Lower lobe of right lung (tissue), 2 donors: ENCODE measurements at regions not wholly inside any gene's neighbourhood (a gene's known extent, or its start where the extent isn't known, plus 50 kb on each side); places are given as distances from the start of the nearest gene placed in this dataset.

Experiments
- ATAC-seq, 2 donors: fragments of 200-7000 bp; cut with Tn5 transposase; one replicate each; pipeline ENCODE4 v1.9.1; 2020 to 2022; ENCODE audit warnings: mild to moderate bottlenecking in 2 of 2, moderate library complexity in 2 of 2
- DNase-seq: peaks from one replicate; pipeline ENCODE4 v3.0.0-alpha.2; 2020
- H3K27ac ChIP-seq: fragments of 200-600 bp; one replicate; pipeline ENCODE4 v1.8.0; 2022
- H3K27me3 ChIP-seq: fragments of 200-600 bp; one replicate; pipeline ENCODE4 v1.8.0; 2022; ENCODE audit warnings: low read depth
- H3K36me3 ChIP-seq: fragments of 200-600 bp; one replicate; pipeline ENCODE4 v1.8.0; 2022; ENCODE audit warnings: mild to moderate bottlenecking
- H3K4me1 ChIP-seq: fragments of 200-600 bp; one replicate; pipeline ENCODE4 v1.8.0; 2022
- H3K4me3 ChIP-seq: fragments of 200-600 bp; one replicate; pipeline ENCODE4 v1.8.0; 2022; ENCODE audit warnings: mild to moderate bottlenecking
- H3K9me3 ChIP-seq: fragments of 200-600 bp; one replicate; pipeline ENCODE4 v1.8.0; 2022
- intact Hi-C: fragments of 100-400 bp; cut with DNase I; formaldehyde crosslinking; loops from one replicate; pipeline ENCODE4 v1.11.0; 2022
- TF ChIP-seq, protein P1 (sequence below): fragments of 200-600 bp; IDR thresholded peaks from one replicate; pipeline ENCODE4 v1.8.0; 2022; ENCODE audit warnings: antibody characterized with exemption, mild to moderate bottlenecking
- donor health status: DM: no; HTN: yes; CAD: no; lungs with severe emphysema.

DNA sequence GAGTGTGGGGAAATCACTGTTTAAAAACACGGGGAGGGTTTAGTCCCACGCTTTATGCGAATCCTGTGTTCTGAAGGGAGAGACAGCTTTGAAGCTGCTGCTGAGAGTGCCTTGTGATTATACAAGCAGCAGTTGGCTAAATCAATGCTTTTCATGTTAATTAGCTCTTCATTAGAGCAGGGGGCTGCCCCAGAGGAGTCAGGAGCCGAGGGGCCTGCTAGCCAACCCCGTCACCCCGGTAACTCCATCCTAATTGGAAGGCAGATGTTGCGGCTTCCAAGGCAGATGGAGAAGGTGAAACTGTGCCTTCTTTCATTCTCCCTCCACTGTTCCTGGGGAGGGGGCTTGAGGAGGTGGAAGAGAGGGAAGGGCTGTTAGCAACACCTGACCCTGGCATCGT is 92.4 kb upstream of the ANKRD34C start:
- TF ChIP-seq, protein P1, sequence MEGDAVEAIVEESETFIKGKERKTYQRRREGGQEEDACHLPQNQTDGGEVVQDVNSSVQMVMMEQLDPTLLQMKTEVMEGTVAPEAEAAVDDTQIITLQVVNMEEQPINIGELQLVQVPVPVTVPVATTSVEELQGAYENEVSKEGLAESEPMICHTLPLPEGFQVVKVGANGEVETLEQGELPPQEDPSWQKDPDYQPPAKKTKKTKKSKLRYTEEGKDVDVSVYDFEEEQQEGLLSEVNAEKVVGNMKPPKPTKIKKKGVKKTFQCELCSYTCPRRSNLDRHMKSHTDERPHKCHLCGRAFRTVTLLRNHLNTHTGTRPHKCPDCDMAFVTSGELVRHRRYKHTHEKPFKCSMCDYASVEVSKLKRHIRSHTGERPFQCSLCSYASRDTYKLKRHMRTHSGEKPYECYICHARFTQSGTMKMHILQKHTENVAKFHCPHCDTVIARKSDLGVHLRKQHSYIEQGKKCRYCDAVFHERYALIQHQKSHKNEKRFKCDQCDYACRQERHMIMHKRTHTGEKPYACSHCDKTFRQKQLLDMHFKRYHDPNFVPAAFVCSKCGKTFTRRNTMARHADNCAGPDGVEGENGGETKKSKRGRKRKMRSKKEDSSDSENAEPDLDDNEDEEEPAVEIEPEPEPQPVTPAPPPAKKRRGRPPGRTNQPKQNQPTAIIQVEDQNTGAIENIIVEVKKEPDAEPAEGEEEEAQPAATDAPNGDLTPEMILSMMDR, result no peak
- intact Hi-C loops, result no loop called here

DNA sequence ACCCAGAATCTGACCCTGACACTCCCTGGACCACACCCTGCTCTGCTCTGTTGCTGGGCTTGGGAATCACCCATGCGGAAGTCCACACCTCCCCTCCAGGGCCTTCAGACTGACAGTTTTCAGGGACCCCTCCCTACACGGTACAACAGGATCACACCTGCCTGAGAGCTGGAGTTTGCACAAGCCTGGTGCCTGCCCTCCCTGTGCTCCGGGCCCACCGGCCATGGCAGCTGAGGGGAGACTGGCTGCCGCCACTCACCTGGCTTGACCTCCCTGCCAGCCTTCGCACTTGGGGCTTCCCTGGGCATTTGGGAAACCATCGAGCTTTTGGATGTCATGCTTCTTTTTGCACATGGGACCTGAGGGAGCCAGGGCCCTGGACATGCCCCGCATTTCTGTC is 95.9 kb upstream of the ANKRD34C start:
- no peaks in the 10 kb centered on the region for H3K27me3 ChIP-seq
- DNase-seq (no peak), ATAC-seq (peak in 1 of 2 donors; percentile 7)
- H3K36me3 ChIP-seq, result no peaks in the 10 kb centered on the region
- H3K27ac ChIP-seq, result no peak overlapping the region
- H3K4me3 ChIP-seq, result no peak overlapping the region
- no peaks in the 10 kb centered on the region for H3K4me1 ChIP-seq
- TF ChIP-seq, protein P1, result no peak
- intact Hi-C loops, result no loop called here
- no peaks in the 10 kb centered on the region for H3K9me3 ChIP-seq

More for the DNA sequence above, 92.4 kb upstream of the ANKRD34C start:
- no peaks in the 10 kb centered on the region for H3K4me1 ChIP-seq
- no peaks in the 10 kb centered on the region for H3K9me3 ChIP-seq
- ATAC-seq (no peak), DNase-seq (no peak)
- H3K36me3 ChIP-seq, result no peaks in the 10 kb centered on the region
- H3K27ac ChIP-seq, result no peak overlapping the region
- peaks cover 4% of the 10 kb centered on the region for H3K27me3 ChIP-seq
- H3K4me3 ChIP-seq, result no peak overlapping the region

DNA sequence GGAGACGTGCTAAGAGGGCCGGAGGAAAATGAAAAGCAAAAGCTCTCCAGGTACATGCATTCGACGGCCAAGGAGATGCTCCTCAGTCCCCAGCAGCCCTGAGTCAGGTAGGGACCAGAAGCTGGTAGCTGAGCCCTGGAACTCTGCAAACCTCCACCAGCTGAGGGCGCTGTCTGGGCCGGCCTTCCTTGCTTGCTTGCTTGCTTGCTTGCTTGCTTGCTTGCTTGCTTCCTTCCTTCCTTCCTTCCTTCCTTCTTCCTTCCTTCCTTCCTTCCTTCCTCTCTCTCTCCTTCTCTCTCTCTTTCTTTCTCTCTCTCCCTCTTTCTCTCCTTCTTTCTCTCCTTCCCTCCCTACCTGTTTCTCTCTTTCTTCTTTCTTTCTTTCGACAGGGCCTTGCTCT is 94.6 kb upstream of the RASGRF1 start:
- no peaks in the 10 kb centered on the region for H3K4me1 ChIP-seq
- no peaks in the 10 kb centered on the region for H3K27me3 ChIP-seq
- H3K9me3 ChIP-seq, result no peaks in the 10 kb centered on the region
- no peaks in the 10 kb centered on the region for H3K36me3 ChIP-seq
- intact Hi-C loops, result no loop called here
- H3K27ac ChIP-seq, result no peak overlapping the region
- TF ChIP-seq, protein P1, result no peak
- DNase-seq (no peak), ATAC-seq (peak in 1 of 2 donors; percentile 34)
- H3K4me3 ChIP-seq, result no peak overlapping the region

DNA sequence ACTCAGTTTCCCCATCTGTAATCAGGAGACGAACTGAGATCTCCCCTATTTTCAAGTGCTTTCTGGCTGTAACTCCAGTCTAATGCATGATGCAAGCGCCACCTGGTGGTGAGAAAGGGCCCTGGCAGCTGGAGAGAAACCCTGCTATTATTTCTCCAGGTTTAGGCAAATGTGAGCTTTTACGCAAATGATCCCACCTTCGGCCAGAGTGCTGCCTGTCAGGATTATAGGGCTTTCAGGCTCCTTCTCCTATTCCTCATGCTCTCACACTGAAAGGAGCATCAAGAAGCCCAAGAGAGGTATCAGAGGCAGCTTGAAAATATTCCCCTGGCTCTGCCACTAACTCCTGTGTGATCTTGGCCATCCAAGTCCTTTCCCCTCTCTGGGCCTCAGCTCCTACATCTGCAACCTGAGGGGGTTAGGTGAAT is 93.9 kb upstream of the RASGRF1 start:
- Histone ChIP-seq H3K27me3 (no peaks in the 10 kb centered on the region), H3K36me3 (no peaks in the 10 kb centered on the region), H3K27ac (no peak overlapping the region), H3K4me3 (no peak overlapping the region), H3K9me3 (no peaks in the 10 kb centered on the region), H3K4me1 (no peaks in the 10 kb centered on the region)
- ATAC-seq (peak; percentile 71 to 74), DNase-seq (peak; percentile 80)
- intact Hi-C loops, result no loop called here
- TF ChIP-seq, protein P1, result peak; percentile 97

DNA sequence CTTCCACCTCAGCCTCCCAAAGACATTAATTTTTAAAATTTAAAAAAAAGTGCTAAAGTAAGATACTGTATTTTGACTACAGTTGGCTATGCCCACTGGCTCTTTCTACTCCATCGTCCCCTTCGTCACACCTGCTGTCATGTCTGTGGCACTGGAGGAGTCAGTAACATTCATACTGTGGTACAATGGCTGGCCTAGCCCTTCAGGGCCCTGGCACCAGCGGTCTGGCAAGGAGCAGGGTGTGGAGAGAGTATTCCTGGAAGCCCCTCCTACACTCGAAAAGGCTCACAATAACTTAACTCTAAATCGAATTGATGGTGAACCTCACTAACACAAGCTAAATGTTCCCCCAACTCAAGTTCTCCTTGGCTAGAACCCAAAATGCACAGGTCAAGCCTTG is 89.7 kb upstream of the RASGRF1 start:
- no peak overlapping the region for H3K27ac ChIP-seq
- DNase-seq (no peak), ATAC-seq (no peak)
- no peaks in the 10 kb centered on the region for H3K27me3 ChIP-seq
- TF ChIP-seq, protein P1, result no peak
- H3K4me3 ChIP-seq, result no peak overlapping the region
- intact Hi-C loops, result no loop called here
- H3K4me1 ChIP-seq, result no peaks in the 10 kb centered on the region
- H3K9me3 ChIP-seq, result no peaks in the 10 kb centered on the region
- H3K36me3 ChIP-seq, result no peaks in the 10 kb centered on the region

DNA sequence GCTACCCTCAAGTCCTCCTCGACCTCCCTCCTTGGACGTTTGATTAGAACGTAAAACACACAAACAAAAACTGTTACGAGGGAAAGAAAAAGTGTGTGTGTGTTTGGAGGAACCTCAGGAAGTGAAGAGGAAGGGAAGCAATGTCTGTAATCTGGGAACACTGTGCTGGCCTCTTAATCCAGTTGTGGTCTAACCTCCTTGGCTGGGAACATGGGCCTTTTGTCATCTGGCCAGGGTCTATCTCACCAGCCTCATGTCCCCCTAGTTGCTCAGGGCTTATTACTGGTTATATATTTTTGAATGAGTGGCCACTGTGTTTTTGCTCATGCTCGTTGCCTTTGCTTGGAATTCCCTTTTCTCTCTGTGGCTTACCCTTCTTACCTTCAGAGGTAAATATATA is 89.0 kb upstream of the RASGRF1 start:
- no peak for ATAC-seq
- H3K27ac ChIP-seq, result no peak overlapping the region
- no peak overlapping the region for H3K4me3 ChIP-seq
- intact Hi-C loops, result no loop called here
- no peaks in the 10 kb centered on the region for H3K4me1 ChIP-seq
- H3K36me3 ChIP-seq, result no peaks in the 10 kb centered on the region
- H3K27me3 ChIP-seq, result no peaks in the 10 kb centered on the region
- TF ChIP-seq, protein P1, result no peak
- no peak for DNase-seq
- H3K9me3 ChIP-seq, result no peaks in the 10 kb centered on the region
